GM12865 (cell line): ENCODE measurements at regions not wholly inside any gene's neighbourhood (a gene's known extent, or its start where the extent isn't known, plus 50 kb on each side); places are given as distances from the start of the nearest gene placed in this dataset.
"Not testable (repeated sequence)": the region's sequence is repeated elsewhere in the genome, so short reads cannot be mapped to it uniquely, and the experiment has no call there.

Experiments
- DNase-seq: peaks from one replicate; pipeline ENCODE4 v3.0.0; 2010; ENCODE audit warnings: low read depth
- H3K4me3 ChIP-seq: 2 replicates; pipeline ENCODE4 v1.5.1; 2011; ENCODE audit warnings: mild to moderate bottlenecking, low read depth, low read length, control low read depth
- CTCF ChIP-seq: IDR thresholded peaks from 2 replicates; pipeline ENCODE4 v1.5.1; 2011; ENCODE audit warnings: low read length, control low read depth, low read depth, inconsistent platforms; ENCODE audit not compliant: insufficient read depth; ENCODE audit errors: missing control alignments

- DNase-seq: no peak
Measured at GRCh38 chr13:83117046-83117445, 765.2 kb downstream of the SLITRK1 start.

GRCh38 chr13:83101574-83102247 lies 780.6 kb downstream of the SLITRK1 start:
- H3K4me3 ChIP-seq, DNase-seq: not testable (repeated sequence)

More at GRCh38 chr13:83117046-83117445, 765.2 kb downstream of the SLITRK1 start:
- no peak overlapping the region for H3K4me3 ChIP-seq
- TF ChIP-seq CTCF: no peak

GRCh38 chr13:83100237-83100636 lies 782.0 kb downstream of the SLITRK1 start:
- H3K4me3 ChIP-seq: no peak overlapping the region
- no peak for DNase-seq
- no peak for TF ChIP-seq CTCF

- no peak for TF ChIP-seq CTCF
- peak; percentile 0 for DNase-seq
- no peak overlapping the region for H3K4me3 ChIP-seq
Measured at GRCh38 chr13:83088858-83089257, 793.4 kb downstream of the SLITRK1 start.

- H3K4me3 ChIP-seq: no peak overlapping the region
- no peak for DNase-seq
Measured at GRCh38 chr13:83086948-83087347, 795.3 kb downstream of the SLITRK1 start.

GRCh38 chr13:83086088-83086487 lies 796.2 kb downstream of the SLITRK1 start:
- no peak overlapping the region for H3K4me3 ChIP-seq
- no peak for DNase-seq
- TF ChIP-seq CTCF: no peak

More at GRCh38 chr13:83086948-83087347, 795.3 kb downstream of the SLITRK1 start:
- no peak for TF ChIP-seq CTCF

- no peak for DNase-seq
- H3K4me3 ChIP-seq: no peak overlapping the region
- TF ChIP-seq CTCF: no peak
Measured at GRCh38 chr13:83085186-83085900, 796.9 kb downstream of the SLITRK1 start.
